ENCODE measurements at regions not wholly inside any gene's neighbourhood (a gene's known extent, or its start where the extent isn't known, plus 50 kb on each side); places are given as distances from the start of the nearest gene placed in this dataset.

- no peak for TF ChIP-seq REST (IDR thresholded peaks at IDR 0.05; ENCODE audit: borderline replicate concordance in 1 of 2, low read depth in 1 of 2, low read length in 2 of 2)
- peak; percentile 79 for TF ChIP-seq ZNF143 (CRISPR knock-in tag; IDR thresholded peaks at IDR 0.05)
- TF ChIP-seq NFYC (CRISPR knock-in tag; IDR thresholded peaks at IDR 0.05): peak; percentile 64
Measured at GRCh38 chr11:134469627-134470026, 57.6 kb upstream of the B3GAT1 start (continued).

DNA sequence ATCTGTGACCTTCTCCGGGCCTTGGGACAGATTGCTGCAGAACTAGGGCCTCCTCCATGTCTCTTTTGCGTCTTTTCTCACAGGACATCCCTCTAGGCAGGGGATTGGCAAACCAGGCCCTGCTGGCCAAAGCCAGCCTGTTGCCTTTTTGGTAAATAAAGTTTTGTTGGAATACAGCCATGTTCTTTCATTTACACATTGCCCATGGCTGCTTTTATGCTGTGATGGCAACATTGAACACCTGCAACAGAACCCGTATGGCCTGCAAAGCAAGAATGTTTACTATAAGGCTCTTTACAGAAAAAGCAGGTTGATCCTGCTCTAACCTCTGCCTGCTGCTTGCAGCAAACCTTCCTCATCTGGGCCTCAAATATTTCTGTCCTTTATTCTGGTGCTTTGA is 56.8 kb upstream of the B3GAT1 start:
- DNase-seq (ENCODE audit: low spot score) (no peak), ATAC-seq (no peak), FAIRE-seq (no peak)
- ChIA-PET CTCF (ENCODE audit: low intra/inter-chr PET ratio, low total read pairs) (no interaction called here), POLR2A (no interaction called here)
- BruUV-seq (replicated peaks): no TSS peak
- peaks cover 25% of the 10 kb centered on the region for H3K4me1 ChIP-seq (ENCODE audit: insufficient read depth, low read length)
- no peak overlapping the region for H3K27ac ChIP-seq (ENCODE audit: extremely low read length, insufficient read depth, low read length)
- TF ChIP-seq FOXP4 (CRISPR knock-in tag; IDR thresholded peaks at IDR 0.05): no peak
- H3K27me3 ChIP-seq (ENCODE audit: control insufficient read depth in 1 of 2, insufficient read depth in 2 of 2, low read length in 2 of 2): peaks cover 0 to 23% of the 10 kb centered on the region in 2 experiments; a peak in 2 of 5 replicates
- WGBS (ENCODE audit: low lambda C conversion rate): 27% methylated on average over 1 of the region's 3 CpGs
- H4K20me1 ChIP-seq (ENCODE audit: insufficient read depth, low read length): no peaks in the 10 kb centered on the region
- no peak overlapping the region for H2AFZ ChIP-seq (ENCODE audit: low read length)
- intact Hi-C loops (cut with micrococcal nuclease; ENCODE audit: unreplicated experiment) (no loop called here), in situ Hi-C loops (cut with HindIII; ENCODE audit: extremely low pct_ligation_motif_present, low pct_unique_long_range_greater_than_20kb) (no loop called here)
- H3K79me2 ChIP-seq (ENCODE audit: insufficient read depth, low read length): no peaks in the 10 kb centered on the region
- H3K4me3 ChIP-seq (replicated peaks in 1 of 3; ENCODE audit: insufficient read depth in 1 of 3, low read depth in 2 of 3, low read length in 3 of 3): no peak overlapping the region
- H3K36me3 ChIP-seq (replicated peaks in 1 of 2; ENCODE audit: control insufficient read depth in 1 of 2, insufficient read depth in 2 of 2, low read length in 2 of 2): no peaks in the 10 kb centered on the region
- H3K9ac ChIP-seq (ENCODE audit: insufficient read depth, low read depth, low read length): no peak overlapping the region
- H3K9me3 ChIP-seq (ENCODE audit: low read length): no peaks in the 10 kb centered on the region
- no peak overlapping the region for H3K4me2 ChIP-seq (ENCODE audit: low read depth, low read length)
